MCF 10A (cell line): ENCODE measurements at regions not wholly inside any gene's neighbourhood (a gene's known extent, or its start where the extent isn't known, plus 50 kb on each side); places are given as distances from the start of the nearest gene placed in this dataset.

Experiments used
- BruUV-seq: library from RNA; stranded (reverse); fragments of 400-500 nt; replicated peaks from 2 replicates; lab custom pipeline; 2021; lab: Mats Ljungman, UMichigan
- CTCF ChIA-PET: fragments of 300-600 bp; sonication (Branson Sonifier 250); formaldehyde crosslinking; extraction: SDS; loops from one replicate; lab custom pipeline; 2021; ENCODE audit warnings: antibody characterized with exemption, inconsistent platforms; lab: Yijun Ruan, JAX
- POLR2A ChIA-PET: fragments of 300-600, 350-650 bp; sonication (Branson Sonifier 250); formaldehyde crosslinking; extraction: SDS; loops from one replicate; lab custom pipeline; 2020; ENCODE audit warnings: antibody characterized with exemption, inconsistent platforms; lab: Yijun Ruan, JAX
- DNase-seq: peaks from one replicate; pipeline ENCODE4 v3.0.0-alpha.2; 2018; ENCODE audit not compliant: unreplicated experiment
- H3K27ac Mint-ChIP-seq: one replicate; pipeline ENCODE4 v1.8.0; 2022; ENCODE audit warnings: mild to moderate bottlenecking, low read depth, mixed read lengths; ENCODE audit not compliant: unreplicated experiment
- H3K27me3 Mint-ChIP-seq: one replicate; pipeline ENCODE4 v1.8.0; 2022; ENCODE audit warnings: mixed read lengths; ENCODE audit not compliant: insufficient read depth, unreplicated experiment
- H3K36me3 Mint-ChIP-seq: one replicate; pipeline ENCODE4 v1.8.0; 2022; ENCODE audit warnings: mild to moderate bottlenecking, moderate library complexity, mixed read lengths; ENCODE audit not compliant: insufficient read depth, unreplicated experiment
- H3K4me1 Mint-ChIP-seq: one replicate; pipeline ENCODE4 v1.8.0; 2022; ENCODE audit warnings: mixed read lengths; ENCODE audit not compliant: insufficient read depth, unreplicated experiment
- H3K4me3 Mint-ChIP-seq: one replicate; pipeline ENCODE4 v1.8.0; 2022; ENCODE audit warnings: mild to moderate bottlenecking, moderate library complexity, mixed read lengths; ENCODE audit not compliant: unreplicated experiment
- H3K9me3 Mint-ChIP-seq: one replicate; pipeline ENCODE4 v1.8.0; 2022; ENCODE audit warnings: mixed read lengths; ENCODE audit not compliant: unreplicated experiment
- CTCF ChIP-seq: fragments of 200-600 bp; IDR thresholded peaks from one replicate; pipeline ENCODE4 v1.8.0; 2022; ENCODE audit warnings: antibody characterized with exemption, mild to moderate bottlenecking; ENCODE audit not compliant: unreplicated experiment
- intact Hi-C: fragments of 100-400 bp; cut with micrococcal nuclease; formaldehyde crosslinking; loops from 2 replicates; pipeline ENCODE4 v1.14.1; 2022

GRCh38 chr2:201971531-201972228 is 62.0 kb upstream of the FZD7 start:
- no TSS peak for BruUV-seq
- H3K4me1 Mint-ChIP-seq, result no peaks in the 10 kb centered on the region
- H3K27ac Mint-ChIP-seq, result no peak overlapping the region
- no peaks in the 10 kb centered on the region for H3K36me3 Mint-ChIP-seq
- ChIA-PET CTCF (interaction anchor here (0.6 kb wide), 1 partner anchor 30 kb away, joined by 3 read pairs; no protein-coding TSS in a partner anchor), POLR2A (no interaction called here)
- intact Hi-C loops, result no loop called here
- TF ChIP-seq CTCF, result no peak
- peaks cover 9% of the 10 kb centered on the region for H3K27me3 Mint-ChIP-seq
- H3K4me3 Mint-ChIP-seq, result no peak overlapping the region
- DNase-seq, result no peak
- H3K9me3 Mint-ChIP-seq, result no peaks in the 10 kb centered on the region

GRCh38 chr2:201972621-201973255 is 60.9 kb upstream of the FZD7 start:
- Mint-ChIP-seq H3K4me3 (no peak overlapping the region), H3K9me3 (no peaks in the 10 kb centered on the region), H3K27ac (no peak overlapping the region), H3K36me3 (no peaks in the 10 kb centered on the region), H3K4me1 (no peaks in the 10 kb centered on the region), H3K27me3 (peaks cover 9% of the 10 kb centered on the region)
- DNase-seq, result no peak
- no peak for TF ChIP-seq CTCF
- ChIA-PET POLR2A (no interaction called here), CTCF (interaction anchor here (0.6 kb wide), 1 partner anchor 31 kb away, joined by 3 read pairs; no protein-coding TSS in a partner anchor)
- no TSS peak for BruUV-seq
- intact Hi-C loops, result no loop called here

- CTCF ChIA-PET, result interaction anchor here (0.6 kb wide), 1 partner anchor 49 kb away, joined by 3 read pairs; no protein-coding TSS in a partner anchor
Measured at GRCh38 chr2:201973305-201973928, 60.2 kb upstream of the FZD7 start.

More at GRCh38 chr2:201973305-201973928, 60.2 kb upstream of the FZD7 start:
- DNase-seq, result no peak
- Mint-ChIP-seq H3K9me3 (no peaks in the 10 kb centered on the region), H3K36me3 (no peaks in the 10 kb centered on the region), H3K27ac (no peak overlapping the region), H3K4me1 (no peaks in the 10 kb centered on the region), H3K27me3 (peaks cover 9% of the 10 kb centered on the region), H3K4me3 (no peak overlapping the region)
- POLR2A ChIA-PET, result no interaction called here
- no TSS peak for BruUV-seq
- TF ChIP-seq CTCF, result no peak
- intact Hi-C loops, result no loop called here
